ENCODE measurements at regions not wholly inside any gene's neighbourhood (a gene's known extent, or its start where the extent isn't known, plus 50 kb on each side); places are given as distances from the start of the nearest gene placed in this dataset.

GRCh38 chr6:121505284-121505683 lies 69.8 kb downstream of the GJA1 start:
- TF ChIP-seq TCF7L2 (IDR thresholded peaks at IDR 0.05; ENCODE audit: low read depth, low read length): no peak
- TF ChIP-seq CTCF (IDR thresholded peaks at IDR 0.05): no peak
- TF ChIP-seq REST (IDR thresholded peaks at IDR 0.05; ENCODE audit: insufficient read depth in 1 of 2, low read depth in 2 of 2, low read length in 1 of 2): no peak

All from Panc1 (cell line).